K562 (cell line): ENCODE measurements at regions not wholly inside any gene's neighbourhood (a gene's known extent, or its start where the extent isn't known, plus 50 kb on each side); places are given as distances from the start of the nearest gene placed in this dataset.

Experiments used
- ATAC-seq: fragments of 200-7000 bp; cut with Tn5 transposase; 3 replicates; pipeline ENCODE4 v1.9.1; 2020; ENCODE audit warnings: moderate library complexity
- BruUV-seq: library from RNA; stranded (reverse); fragments of 400-500 nt; replicated peaks from 2 replicates; lab custom pipeline; 2021; lab: Mats Ljungman, UMichigan
- CTCF ChIA-PET: fragments of 300-600 bp; formaldehyde crosslinking; extraction: SDS; loops from one replicate; lab custom pipeline; 2021; ENCODE audit warnings: low intra/inter-chr PET ratio; lab: Yijun Ruan, JAX
- POLR2A ChIA-PET: fragments of 300-600, 350-650 bp; sonication (Branson Sonifier 250); formaldehyde crosslinking; extraction: SDS; loops from one replicate; lab custom pipeline; 2021; ENCODE audit warnings: antibody characterized with exemption, inconsistent platforms; lab: Yijun Ruan, JAX
- DNase-seq, 4 experiments: peaks; one replicate each; pipeline versions ENCODE4 v3.0.0 to v3.0.0-alpha.2; 2011 to 2018; ENCODE audit warnings: low spot score in 3 of 4, mixed read lengths in 3 of 4; ENCODE audit errors: extremely low read depth in 1 of 4
- FAIRE-seq: peaks from 2 replicates; lab custom pipeline; 2011; peaks lifted over from hg19 to GRCh38; lab: Jason Lieb, UNC
- H2AFZ ChIP-seq: 2 replicates; pipeline ENCODE4 v1.6.0; 2011; ENCODE audit warnings: low read depth, low read length, control low read depth, inconsistent platforms
- H3K27ac ChIP-seq: fragments of 200-600 bp; 3 replicates; pipeline ENCODE4 v1.8.0; 2011; ENCODE audit warnings: low read depth, mild to moderate bottlenecking, control low read depth, inconsistent platforms, low read length, moderate library complexity, mixed read lengths; ENCODE audit errors: extremely low read depth
- H3K27me3 ChIP-seq, 2 experiments: fragments of 300-600 bp in 1 of 2; 2 replicates in 1 of 2; 3 replicates in 1 of 2; pipeline versions ENCODE4 v1.6.0 to v1.8.0; 2011; ENCODE audit warnings: inconsistent platforms in 2 of 2, low read length in 2 of 2, mild to moderate bottlenecking in 1 of 2, mixed read lengths in 1 of 2, moderate library complexity in 1 of 2; ENCODE audit not compliant: control insufficient read depth in 2 of 2, insufficient read depth in 2 of 2
- H3K36me3 ChIP-seq: fragments of 300-600 bp; 3 replicates; pipeline ENCODE4 v1.8.0; 2011; ENCODE audit warnings: mild to moderate bottlenecking, low read length, inconsistent platforms; ENCODE audit not compliant: control insufficient read depth, insufficient read depth
- H3K4me1 ChIP-seq, 2 experiments: fragments of 200-600 bp in 1 of 2; replicated peaks in 1 of 2; 2 replicates in 1 of 2; 3 replicates in 1 of 2; pipeline versions ENCODE4 v1.5.1 to v1.8.0; 2011; ENCODE audit warnings: inconsistent platforms in 2 of 2, low read length in 2 of 2, mild to moderate bottlenecking in 1 of 2, mixed read lengths in 1 of 2, moderate library complexity in 1 of 2; ENCODE audit not compliant: control insufficient read depth in 2 of 2, insufficient read depth in 2 of 2
- H3K4me2 ChIP-seq: 2 replicates; pipeline ENCODE4 v1.6.1; 2011; ENCODE audit warnings: low read length, control low read depth, inconsistent platforms, mixed read lengths; ENCODE audit not compliant: insufficient read depth
- H3K4me3 ChIP-seq: fragments of 200-600 bp; sonication (generic), shearing (Covaris generic); 2 replicates; pipeline ENCODE4 v1.5.1; 2016; ENCODE audit warnings: control low read depth, inconsistent platforms
- H3K79me2 ChIP-seq: fragments of 200-600 bp; 3 replicates; pipeline ENCODE4 v1.8.0; 2011; ENCODE audit warnings: low read length, inconsistent platforms; ENCODE audit not compliant: control insufficient read depth, insufficient read depth
- H3K9ac ChIP-seq, 2 experiments: 2 replicates each; pipeline versions ENCODE4 v1.6.0 to v1.6.1; 2011; ENCODE audit warnings: low read depth in 2 of 2, low read length in 2 of 2, control low read depth in 1 of 2, inconsistent platforms in 1 of 2, mild to moderate bottlenecking in 1 of 2, mixed read lengths in 1 of 2; ENCODE audit not compliant: insufficient read depth in 1 of 2
- H3K9me1 ChIP-seq: one replicate; pipeline ENCODE4 v1.6.0; 2011; ENCODE audit warnings: inconsistent platforms, mild to moderate bottlenecking, low read length, moderate library complexity; ENCODE audit not compliant: control insufficient read depth, insufficient read depth
- H3K9me3 ChIP-seq: replicated peaks from 2 replicates; pipeline ENCODE4 v1.5.1; 2011; ENCODE audit warnings: low read depth, low read length, inconsistent platforms; ENCODE audit not compliant: control insufficient read depth, insufficient read depth
- H4K20me1 ChIP-seq: replicated peaks from 2 replicates; pipeline ENCODE4 v1.6.1; 2011; ENCODE audit warnings: low read length, inconsistent platforms, mixed read lengths; ENCODE audit not compliant: control insufficient read depth, insufficient read depth
- ETV5 ChIP-seq: sonication (generic); formaldehyde crosslinking; IDR thresholded peaks from 2 replicates; pipeline ENCODE4 v1.4.0; 2020; ENCODE audit warnings: low read depth, mild to moderate bottlenecking, missing genetic modification reagents
- FOSL1 ChIP-seq: fragments of 200-800 bp; sonication (Bioruptor generic); conservative IDR thresholded peaks from 2 replicates; pipeline ENCODE4 v1.6.1; 2016; ENCODE audit warnings: missing genetic modification characterization, missing compliant biosample characterization
- GATAD2B ChIP-seq: fragments of 450-650 bp; IDR thresholded peaks from 2 replicates; pipeline ENCODE4 v1.6.1; 2017; ENCODE audit warnings: mild to moderate bottlenecking, borderline replicate concordance
- KDM1A ChIP-seq, 2 experiments: fragments of 450-650 bp; IDR thresholded peaks; 2 replicates each; pipeline ENCODE4 v1.6.1; 2016; ENCODE audit warnings: mild to moderate bottlenecking in 2 of 2
- MEIS2 ChIP-seq: fragments of 450-650 bp; IDR thresholded peaks from 2 replicates; pipeline ENCODE4 v1.6.1; 2014; ENCODE audit warnings: mild to moderate bottlenecking; ENCODE audit not compliant: partially characterized antibody
- NCOA1 ChIP-seq: fragments of 450-650 bp; IDR thresholded peaks from 2 replicates; pipeline ENCODE4 v1.6.1; 2016; ENCODE audit warnings: low read depth
- NELFE ChIP-seq: IDR thresholded peaks from 2 replicates; pipeline ENCODE4 v1.6.1; 2011; ENCODE audit warnings: mild to moderate bottlenecking; ENCODE audit not compliant: insufficient read depth, insufficient read length
- ZBTB17 ChIP-seq: fragments of 450-650 bp; formaldehyde crosslinking; IDR thresholded peaks from 2 replicates; pipeline ENCODE4 v1.4.0; 2020; ENCODE audit warnings: mild to moderate bottlenecking
- ZNF174 ChIP-seq: fragments of 250-450 bp; sonication (Bioruptor Pico); IDR thresholded peaks from 2 replicates; pipeline ENCODE4 v1.4.0; 2020; ENCODE audit warnings: mild to moderate bottlenecking
- ZNF324 ChIP-seq: fragments of 250-450 bp; sonication (Bioruptor Pico); IDR thresholded peaks from 2 replicates; pipeline ENCODE4 v1.4.0; 2020; ENCODE audit warnings: mild to moderate bottlenecking
- ZNF431 ChIP-seq: sonication (generic); formaldehyde crosslinking; IDR thresholded peaks from 2 replicates; pipeline ENCODE4 v1.8.0; 2022; ENCODE audit warnings: mild to moderate bottlenecking, missing genetic modification reagents
- ZNF830 ChIP-seq: fragments of 250-450 bp; sonication (Bioruptor Pico); IDR thresholded peaks from 2 replicates; pipeline ENCODE4 v1.5.0; 2021; ENCODE audit warnings: mild to moderate bottlenecking
- WGBS: fragments of 100-300 bp; shearing (Covaris generic); methylation state at CpG from one replicate; pipeline ENCODE4 v1.1.6; 2016; ENCODE audit warnings: low coverage, mixed read lengths; ENCODE audit not compliant: insufficient coverage; ENCODE audit errors: missing lambda C conversion rate; 5-methylcytosine and 5-hydroxymethylcytosine counted together
- in situ Hi-C: fragments of 300-500 bp; cut with MboI; formaldehyde crosslinking; loops from 4 replicates; pipeline ENCODE4 v1.15.0; 2018; ENCODE audit warnings: inconsistent platforms, mixed read lengths
- intact Hi-C: fragments of 100-400 bp; cut with micrococcal nuclease; formaldehyde crosslinking; loops from 2 replicates; pipeline ENCODE4 v1.14.2; 2022

GRCh38 chrX:77061022-77061421, 386.2 kb upstream of the FGF16 start:
- intact Hi-C loops, result no loop called here
- FAIRE-seq, result no peak
- BruUV-seq, result no TSS peak

GRCh38 chrX:77061545-77061944, 385.6 kb upstream of the FGF16 start:
- TF ChIP-seq ZNF324 (CRISPR knock-in tag) (no peak), NELFE (no peak), FOSL1 (tag) (no peak), ETV5 (CRISPR knock-in tag) (no peak), ZNF830 (CRISPR knock-in tag) (no peak), ZNF174 (CRISPR knock-in tag) (no peak), KDM1A (IDR thresholded peaks at IDR 0.05) (no peak), ZBTB17 (CRISPR knock-in tag) (no peak), NCOA1 (no peak), ZNF431 (CRISPR knock-in tag) (no peak), GATAD2B (no peak)
- intact Hi-C loops, result no loop called here

More at GRCh38 chrX:77061022-77061421, 386.2 kb upstream of the FGF16 start:
- H4K20me1 ChIP-seq, result no peaks in the 10 kb centered on the region
- H2AFZ ChIP-seq, result no peak overlapping the region
- in situ Hi-C loops, result no loop called here
- no peaks in the 10 kb centered on the region for H3K79me2 ChIP-seq
- ChIA-PET CTCF (no interaction called here), POLR2A (no interaction called here)
- no peak overlapping the region for H3K4me2 ChIP-seq
- H3K4me3 ChIP-seq, result no peak overlapping the region
- H3K9me3 ChIP-seq, result no peaks in the 10 kb centered on the region
- no peak for ATAC-seq
- no peak for TF ChIP-seq MEIS2
- TF ChIP-seq, all 486 proteins: peak for 0
- no peaks in the 10 kb centered on the region for H3K36me3 ChIP-seq
- H3K9ac ChIP-seq, result no peak overlapping the region
- no peak overlapping the region for H3K27ac ChIP-seq
- no peaks in the 10 kb centered on the region for H3K4me1 ChIP-seq
- H3K27me3 ChIP-seq, result no peaks in the 10 kb centered on the region
- DNase-seq, result no peak
- no peaks in the 10 kb centered on the region for H3K9me1 ChIP-seq

More at GRCh38 chrX:77061545-77061944, 385.6 kb upstream of the FGF16 start:
- Histone ChIP-seq H3K4me1 (no peaks in the 10 kb centered on the region), H3K36me3 (no peaks in the 10 kb centered on the region), H3K4me3 (no peak overlapping the region), H3K27ac (no peak overlapping the region), H3K9ac (no peak overlapping the region), H2AFZ (no peak overlapping the region), H4K20me1 (no peaks in the 10 kb centered on the region), H3K27me3 (no peaks in the 10 kb centered on the region), H3K4me2 (no peak overlapping the region), H3K9me3 (no peaks in the 10 kb centered on the region), H3K9me1 (no peaks in the 10 kb centered on the region), H3K79me2 (no peaks in the 10 kb centered on the region)
- ChIA-PET CTCF (no interaction called here), POLR2A (no interaction called here)
- DNase-seq (no peak), FAIRE-seq (no peak), ATAC-seq (no peak)
- no TSS peak for BruUV-seq
- 0% methylated on average over 3 of the region's 3 CpGs for WGBS
- in situ Hi-C loops, result no loop called here
